EL (cell line): ENCODE measurements at regions not wholly inside any gene's neighbourhood (a gene's known extent, or its start where the extent isn't known, plus 50 kb on each side); places are given as distances from the start of the nearest gene placed in this dataset.

Source experiments
- DNase-seq: peaks from one replicate; pipeline ENCODE4 v3.0.0-alpha.2; 2016

GRCh38 chr4:1492651-1493539 is 86.7 kb upstream of the NKX1-1 start:
- DNase-seq: no peak

DNA sequence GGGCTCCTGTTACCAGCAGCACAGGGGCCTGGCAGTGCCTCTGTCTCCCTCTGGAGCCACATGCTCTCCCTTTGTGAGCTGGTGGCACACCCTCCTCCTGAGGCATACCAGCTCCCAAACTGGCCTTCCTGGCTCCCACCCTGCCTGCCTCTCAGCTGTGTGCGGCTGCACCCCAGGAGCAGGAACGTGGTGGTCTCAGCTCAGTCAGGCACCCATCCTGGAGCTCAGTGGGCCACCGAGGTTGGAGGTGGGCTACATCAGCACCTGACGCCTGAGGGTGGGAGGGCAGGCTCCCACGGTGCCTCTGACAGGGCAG is 85.9 kb upstream of the NKX1-1 start:
- DNase-seq: no peak

GRCh38 chr4:1491328-1492141 is 85.3 kb upstream of the NKX1-1 start:
- no peak for DNase-seq

DNA sequence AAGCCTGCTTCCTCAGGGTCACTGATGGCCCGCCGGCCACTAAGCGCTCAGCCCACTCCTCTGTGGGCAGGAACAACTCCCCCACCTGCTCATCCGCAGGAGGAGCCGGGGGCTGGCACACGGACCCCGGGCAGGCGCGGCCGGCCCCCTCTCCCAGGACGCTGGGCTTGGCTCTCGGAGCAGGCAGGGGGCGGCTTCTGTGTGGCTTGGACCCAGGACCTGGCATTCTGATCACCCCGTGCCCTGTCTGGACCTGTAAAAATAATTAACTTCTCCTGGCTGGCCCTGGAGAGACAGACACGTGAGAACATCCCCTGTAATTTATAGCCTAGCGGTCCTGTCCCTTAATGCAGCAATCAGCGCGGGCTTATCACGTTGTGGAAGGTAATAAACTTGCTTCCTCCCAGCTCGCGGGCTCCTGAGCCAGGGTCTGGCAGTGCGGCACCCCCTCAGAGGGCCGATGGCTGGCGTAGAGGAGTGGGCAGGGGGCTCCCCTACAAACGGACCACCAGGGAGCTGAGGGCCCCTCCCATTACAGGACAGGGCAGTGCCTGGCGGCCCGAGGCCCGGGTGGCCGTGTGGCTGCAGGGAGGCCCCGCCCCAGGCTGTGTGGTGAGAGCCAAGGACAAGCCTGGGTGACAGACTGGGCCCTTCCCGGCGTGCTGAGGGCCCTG is 84.5 kb upstream of the NKX1-1 start:
- DNase-seq: no peak

- no peak for DNase-seq
These were observed 83.9 kb upstream of the NKX1-1 start for GRCh38 chr4:1490011-1490653.

GRCh38 chr4:1489639-1489995 is 83.4 kb upstream of the NKX1-1 start:
- no peak for DNase-seq

DNA sequence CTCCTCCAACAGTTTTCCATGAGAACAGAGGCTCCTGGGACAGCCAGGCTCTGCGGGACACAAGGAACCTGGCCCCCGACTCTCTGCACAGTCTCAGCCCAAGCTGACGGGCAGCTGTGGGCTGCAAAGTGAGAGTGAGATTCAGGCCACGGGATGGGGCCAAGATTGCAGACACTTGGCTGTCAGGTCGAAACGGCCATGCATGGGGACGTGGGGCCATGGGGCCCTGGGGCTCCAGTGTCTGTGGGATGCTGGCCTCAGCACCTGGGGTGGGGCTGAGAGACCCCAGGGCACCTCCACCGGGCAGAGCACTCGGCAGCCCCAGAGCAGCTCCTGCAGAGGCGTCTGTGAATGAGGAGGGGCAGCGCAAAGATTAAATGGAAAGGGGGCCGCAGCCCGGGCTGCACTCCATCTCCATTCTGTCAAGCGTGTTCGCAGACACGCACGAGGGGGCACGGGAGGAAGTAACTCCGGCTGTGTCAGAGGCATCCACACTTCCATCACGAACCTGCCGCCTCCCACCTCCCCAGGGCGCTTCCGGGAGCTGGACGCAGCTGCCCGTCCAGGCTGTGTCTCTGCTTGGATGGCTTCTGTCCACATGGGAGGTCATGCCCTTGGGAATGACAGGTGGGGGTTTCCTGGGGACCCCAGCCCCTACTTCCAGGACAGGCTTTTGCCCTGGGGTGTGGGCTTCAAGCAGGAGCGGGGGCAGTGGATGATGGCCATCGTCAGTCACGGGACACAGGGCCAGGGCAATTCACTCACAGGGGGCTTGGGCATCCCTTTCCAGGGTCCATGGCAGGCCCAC is 82.8 kb upstream of the NKX1-1 start:
- DNase-seq: no peak

- DNase-seq: no peak
These were observed 82.1 kb upstream of the NKX1-1 start for GRCh38 chr4:1488357-1488756.

GRCh38 chr4:1487761-1488160 is 81.5 kb upstream of the NKX1-1 start:
- no peak for DNase-seq

GRCh38 chr4:1487106-1487505 is 80.9 kb upstream of the NKX1-1 start:
- no peak for DNase-seq

DNA sequence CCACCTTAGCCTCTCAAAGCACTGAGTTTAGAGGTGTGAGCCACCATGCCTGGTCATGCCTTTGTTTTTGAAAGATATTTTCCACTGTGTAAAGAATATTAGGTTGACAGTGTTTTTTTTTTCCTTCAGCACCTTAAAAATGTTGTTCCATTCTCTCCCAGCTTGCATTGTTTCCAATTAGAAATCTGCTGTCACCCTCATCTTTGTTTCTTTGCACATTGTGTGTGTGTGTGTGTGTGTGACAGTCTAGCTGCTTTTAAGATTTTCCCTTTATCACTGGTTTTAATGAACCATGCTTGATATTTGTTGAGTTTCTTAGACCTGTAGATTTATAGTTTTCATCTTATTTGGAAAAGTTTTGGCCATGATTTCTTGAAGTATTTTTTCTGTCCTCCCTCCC is 79.0 kb upstream of the NKX1-1 start:
- DNase-seq: no peak

DNA sequence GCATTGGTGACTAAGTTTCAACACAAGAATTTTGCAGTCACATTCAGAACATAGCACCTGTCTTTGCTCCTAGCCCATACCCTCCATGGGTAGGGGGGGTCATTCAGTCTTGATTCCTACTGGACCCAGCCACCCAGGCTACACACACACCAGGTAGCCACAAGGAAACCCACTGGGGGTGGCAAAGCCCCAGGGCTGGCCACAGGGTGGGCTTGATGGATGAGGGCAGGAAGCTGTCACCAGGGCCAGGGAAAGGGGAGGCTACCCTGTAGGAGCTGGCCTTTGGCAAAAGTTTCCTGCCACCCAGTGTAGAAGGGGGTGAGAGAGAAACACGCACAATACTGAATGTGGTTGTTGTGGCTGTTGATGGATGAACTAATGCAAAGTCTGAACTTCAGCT is 74.5 kb upstream of the NKX1-1 start:
- DNase-seq: no peak

- DNase-seq: no peak
These were observed 73.2 kb upstream of the NKX1-1 start for GRCh38 chr4:1479454-1479853.

GRCh38 chr4:1478766-1479355 is 72.6 kb upstream of the NKX1-1 start:
- no peak for DNase-seq

DNA sequence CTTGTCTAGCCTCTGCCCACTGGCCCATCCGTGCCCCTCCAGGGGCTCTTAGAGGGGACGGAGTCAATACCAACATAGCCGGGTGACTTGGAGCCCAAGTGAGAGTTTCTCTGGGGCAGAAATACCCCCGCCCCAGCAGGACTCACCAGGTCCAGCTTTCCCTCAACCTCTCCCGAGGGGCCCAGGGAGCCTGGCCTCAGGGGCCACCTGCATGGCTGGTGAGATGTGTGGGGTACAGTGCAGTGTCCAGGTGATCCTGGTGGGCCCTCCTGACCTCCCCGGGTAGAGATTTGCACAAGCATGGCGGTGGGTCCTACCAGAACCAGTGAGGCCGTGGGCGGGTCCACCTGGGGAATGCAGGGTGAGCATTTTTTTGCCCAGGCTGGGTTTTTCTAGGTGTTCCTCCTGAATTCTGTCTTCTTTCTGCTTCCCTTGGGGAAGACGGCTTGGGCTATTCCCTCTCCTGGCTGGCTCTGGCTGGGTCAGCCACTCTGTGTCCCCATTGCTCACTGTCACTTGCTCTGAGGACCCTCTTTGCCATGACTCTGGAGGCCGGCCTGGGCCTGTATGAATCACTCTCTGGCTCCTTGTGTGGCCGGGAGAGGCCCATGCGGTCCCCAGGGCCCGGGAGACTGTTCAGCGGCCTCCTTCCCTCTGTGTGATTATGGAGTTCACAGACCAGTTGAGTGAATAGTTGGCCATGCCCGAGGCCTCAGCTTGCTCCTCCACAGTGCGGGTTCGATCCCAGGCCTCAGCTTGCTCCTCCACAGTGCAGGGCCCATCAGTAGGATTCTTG is 71.0 kb upstream of the NKX1-1 start:
- no peak for DNase-seq

DNA sequence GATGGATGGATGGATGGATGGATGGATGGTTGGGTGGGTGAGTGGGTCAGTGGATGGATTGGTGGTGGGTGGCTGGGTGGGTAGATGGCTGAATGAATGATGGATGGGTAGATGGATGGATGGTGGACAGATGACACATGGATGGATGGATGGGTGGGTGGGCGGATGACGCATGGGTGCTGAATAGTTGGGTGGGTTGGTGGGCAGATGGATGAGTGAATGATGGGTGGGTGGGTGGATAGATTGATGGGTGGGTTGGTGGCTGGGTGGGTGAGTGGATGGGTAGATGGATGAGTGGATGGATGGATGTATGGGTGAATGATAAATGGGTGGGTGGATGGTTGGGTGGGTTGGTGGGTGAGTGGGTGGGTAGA is 69.9 kb upstream of the NKX1-1 start:
- no peak for DNase-seq

- no peak for DNase-seq
These were observed 69.3 kb upstream of the NKX1-1 start for GRCh38 chr4:1475277-1476139.

- DNase-seq: no peak
These were observed 68.2 kb upstream of the NKX1-1 start for GRCh38 chr4:1474126-1475090.

GRCh38 chr4:1473718-1474117 is 67.5 kb upstream of the NKX1-1 start:
- DNase-seq: no peak
